GM18907 (cell line): ENCODE measurements at regions not wholly inside any gene's neighbourhood (a gene's known extent, or its start where the extent isn't known, plus 50 kb on each side); places are given as distances from the start of the nearest gene placed in this dataset.
"Not testable (repeated sequence)": the region's sequence is repeated elsewhere in the genome, so short reads cannot be mapped to it uniquely, and the experiment has no call there.

Experiments
- ATAC-seq: cut with Tn5 transposase; IDR thresholded peaks from one replicate; pipeline ENCODE4 v1.9.1; 2021; ENCODE audit warnings: mild to moderate bottlenecking, moderate library complexity; ENCODE audit not compliant: unreplicated experiment

- ATAC-seq: no peak
These were observed 894.3 kb downstream of the DIPK2A start for GRCh38 chr3:144865948-144866347.

- no peak for ATAC-seq
These were observed 894.9 kb downstream of the DIPK2A start for GRCh38 chr3:144866476-144866875.

- no peak for ATAC-seq
These were observed 896.9 kb downstream of the DIPK2A start for GRCh38 chr3:144868506-144868905.

DNA sequence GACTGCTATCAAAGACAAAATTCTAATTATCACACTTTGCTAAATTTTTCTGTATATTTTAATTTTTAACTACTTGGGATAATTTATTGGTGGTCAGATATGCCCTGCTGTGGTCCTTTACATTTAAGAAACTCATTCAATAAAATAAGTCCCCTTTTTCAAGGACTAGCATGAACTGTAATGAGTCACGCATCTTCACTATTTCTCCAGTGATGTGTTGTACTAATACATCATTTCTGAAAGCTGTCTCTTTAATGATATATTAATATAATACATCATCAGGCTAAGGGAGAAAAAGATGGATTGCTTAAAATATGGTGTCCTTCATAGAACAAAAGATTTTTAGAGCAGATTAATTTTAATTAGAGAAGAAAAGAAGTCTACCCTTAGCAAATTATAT lies 901.4 kb downstream of the DIPK2A start:
- no peak for ATAC-seq

GRCh38 chr3:144875211-144875610 lies 903.6 kb downstream of the DIPK2A start:
- ATAC-seq: no peak

DNA sequence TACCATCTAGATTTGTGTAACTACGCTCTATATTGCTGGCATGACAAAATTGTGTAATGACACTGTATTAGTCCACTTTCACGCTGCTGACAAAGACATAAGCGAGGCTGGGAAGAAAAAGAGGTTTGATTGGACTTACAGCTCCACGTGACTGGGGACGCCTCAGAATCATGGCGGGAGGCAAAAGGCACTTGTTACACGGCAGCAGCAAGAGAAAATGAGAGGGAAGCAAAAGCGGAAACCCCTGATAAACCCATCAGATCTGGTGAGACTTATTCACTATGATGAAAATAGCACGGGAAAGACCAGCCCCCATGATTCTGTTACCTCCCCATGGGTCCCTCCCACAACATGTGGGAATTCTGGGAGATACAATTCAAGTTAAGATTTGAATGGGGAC lies 905.7 kb downstream of the DIPK2A start:
- no peak for ATAC-seq

- ATAC-seq: no peak
These were observed 908.1 kb downstream of the DIPK2A start for GRCh38 chr3:144879701-144880100.

DNA sequence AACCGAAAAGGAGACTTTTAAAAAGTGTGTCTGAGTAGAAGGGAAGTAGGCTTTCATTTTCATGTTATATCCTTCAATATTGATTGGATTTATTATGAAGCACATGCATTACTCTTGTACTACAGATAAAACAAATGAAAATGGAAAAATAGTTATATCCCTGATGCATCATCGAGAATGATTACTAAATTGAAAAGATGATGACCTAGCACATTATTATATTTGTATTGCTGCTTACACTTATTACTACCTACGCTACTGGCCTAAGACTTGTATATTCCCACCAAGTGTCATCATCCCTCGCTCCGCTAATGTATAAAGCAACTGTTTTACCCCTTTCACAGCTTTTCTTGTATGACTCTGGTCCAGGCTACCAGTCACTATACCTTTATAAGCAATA lies 922.4 kb downstream of the DIPK2A start:
- ATAC-seq: no peak

- no peak for ATAC-seq
These were observed 923.0 kb downstream of the DIPK2A start for GRCh38 chr3:144894576-144894975.

DNA sequence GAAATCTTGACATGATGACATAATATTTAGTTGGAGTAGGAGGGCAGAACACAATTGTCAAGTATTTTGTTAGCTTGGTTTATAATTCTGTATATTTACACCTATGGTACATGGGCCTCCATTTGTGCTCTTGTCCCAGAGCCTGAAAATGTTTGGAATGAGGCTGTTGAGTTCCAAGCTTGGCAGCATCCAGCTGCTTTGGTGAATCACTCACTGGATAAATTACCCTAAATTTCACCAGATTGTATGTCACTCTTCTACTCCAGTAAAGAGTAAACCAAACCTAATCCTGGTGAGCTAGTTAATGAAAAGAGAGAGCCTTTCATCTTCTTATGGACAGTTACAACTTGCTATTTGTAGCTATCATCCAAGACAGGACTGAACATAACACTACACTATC lies 928.7 kb downstream of the DIPK2A start:
- ATAC-seq: no peak

DNA sequence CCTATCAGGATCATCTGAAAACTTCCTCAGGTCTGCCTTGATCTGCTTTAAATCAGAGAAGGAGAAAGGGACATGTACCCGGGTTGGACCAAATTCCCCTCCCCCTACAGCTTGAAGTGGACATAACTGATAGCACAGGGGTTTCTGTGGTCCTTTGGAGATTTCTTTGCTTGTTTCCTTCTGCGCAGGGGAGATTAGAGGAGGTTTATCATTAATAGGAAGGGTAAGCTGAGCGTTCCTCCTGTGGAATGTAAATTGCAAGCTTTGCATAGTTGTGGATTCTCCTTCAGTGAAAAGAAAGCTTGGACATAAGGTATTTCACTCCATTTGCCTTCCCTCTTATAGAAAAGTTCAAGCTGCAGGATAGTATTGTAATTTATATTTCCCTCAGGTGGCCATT lies 936.0 kb downstream of the DIPK2A start:
- ATAC-seq: not testable (repeated sequence)

- ATAC-seq: no peak
These were observed 941.3 kb downstream of the DIPK2A start for GRCh38 chr3:144912968-144913367.

GRCh38 chr3:144915202-144915601 lies 943.6 kb downstream of the DIPK2A start:
- ATAC-seq: no peak

DNA sequence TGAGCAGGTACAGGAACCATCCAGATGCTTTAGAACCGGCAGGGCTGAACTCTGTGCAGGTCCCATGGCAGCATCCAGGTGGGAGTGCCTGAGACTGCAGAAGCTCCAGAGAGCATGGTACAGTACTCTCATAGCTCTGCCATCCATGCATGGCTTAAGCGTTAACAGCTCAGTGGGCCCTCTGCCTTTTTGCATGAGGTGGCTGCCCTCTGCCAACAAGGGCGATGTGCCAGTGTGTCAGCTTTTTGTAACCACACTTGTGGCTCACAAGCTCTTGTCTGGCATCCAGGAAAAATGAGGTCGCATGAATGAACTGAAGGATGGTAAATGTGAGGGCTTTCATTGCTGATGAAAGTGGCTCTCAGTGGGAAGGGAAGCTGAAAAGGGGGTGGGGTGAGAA lies 950.1 kb downstream of the DIPK2A start:
- ATAC-seq: no peak

DNA sequence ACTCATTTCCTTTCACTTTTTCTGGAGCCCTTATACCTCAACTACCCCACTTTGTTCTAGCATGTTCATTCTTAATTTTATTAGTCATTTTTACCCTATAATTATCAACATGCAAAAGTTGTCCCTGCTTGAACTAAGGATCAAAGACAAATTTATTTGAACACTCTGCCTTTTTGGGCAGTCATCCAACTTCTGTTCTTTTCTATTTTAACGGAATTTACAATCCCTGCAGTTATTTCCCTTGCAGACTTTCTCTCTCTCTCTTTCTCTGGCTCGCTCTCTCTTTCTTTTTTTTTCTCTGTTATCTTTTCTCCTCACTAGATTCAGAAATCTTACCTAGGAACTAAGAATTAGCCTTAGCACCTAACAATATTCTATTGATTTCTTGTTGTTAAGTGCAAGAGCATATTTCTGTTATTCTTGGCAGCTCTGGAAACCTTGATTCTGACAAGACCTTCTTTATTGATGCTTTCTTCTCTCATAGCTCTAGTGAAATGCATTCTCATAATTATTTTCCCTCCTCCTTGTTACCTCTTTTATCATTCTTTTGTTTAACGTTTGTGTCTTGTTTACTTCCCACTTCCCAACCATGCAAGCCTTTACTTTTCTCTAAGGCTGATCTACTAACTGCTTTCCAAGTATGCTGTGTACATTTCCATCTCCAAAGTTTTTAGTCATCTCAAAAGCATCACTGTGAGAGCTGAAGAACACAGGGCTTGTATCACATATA lies 951.6 kb downstream of the DIPK2A start:
- no peak for ATAC-seq

DNA sequence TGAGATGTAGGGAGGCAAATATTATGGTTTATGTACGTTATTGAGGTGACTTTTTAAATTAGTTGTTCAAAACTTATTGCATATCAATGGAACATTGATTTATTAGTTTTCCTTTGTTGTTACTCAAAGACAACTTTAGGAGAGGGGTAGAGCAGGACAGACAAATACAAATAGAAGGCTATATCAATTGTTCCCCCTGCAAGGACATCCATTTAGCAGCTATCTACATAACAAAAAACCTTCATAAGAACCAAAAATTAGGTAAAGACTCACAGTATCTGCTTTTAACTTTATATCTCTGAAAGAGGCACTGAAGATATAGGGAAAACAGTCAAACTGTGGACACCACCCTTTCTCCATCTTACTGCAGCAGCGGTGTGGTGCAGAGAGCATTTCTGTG lies 958.8 kb downstream of the DIPK2A start:
- ATAC-seq: no peak

GRCh38 chr3:144931590-144931989 lies 960.0 kb downstream of the DIPK2A start:
- ATAC-seq: no peak

DNA sequence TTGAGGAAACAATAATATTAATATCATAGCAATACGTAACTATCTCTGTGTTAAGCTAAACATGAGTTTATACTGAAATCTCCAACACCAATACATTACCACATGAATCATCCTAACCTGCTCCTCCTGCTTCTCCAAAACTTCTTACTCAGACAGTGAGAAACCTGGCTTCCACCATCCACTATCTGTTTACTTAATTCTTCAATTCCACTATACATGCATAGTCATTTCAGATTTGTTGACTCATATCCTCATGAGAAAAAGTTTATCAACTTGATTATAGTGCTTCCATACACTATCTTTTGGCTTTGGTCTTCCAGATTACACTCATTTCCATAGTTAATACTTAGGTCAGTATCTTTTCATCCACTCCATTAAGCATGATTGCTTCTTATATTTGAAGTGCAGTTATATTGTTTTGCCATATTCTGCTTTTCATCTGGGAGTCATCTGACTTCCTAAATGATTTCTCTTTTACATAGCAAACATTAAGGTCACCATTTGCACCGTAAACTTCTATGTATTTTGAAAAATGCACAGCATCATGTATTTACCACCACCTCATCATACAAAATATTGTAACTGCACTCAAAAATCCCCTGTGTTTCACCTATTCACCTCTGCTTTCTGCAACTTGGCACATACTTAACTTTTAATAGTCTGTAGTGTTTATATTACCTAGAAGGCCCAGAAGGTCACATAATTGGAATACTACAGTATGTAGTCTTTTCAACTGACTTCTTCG lies 970.6 kb downstream of the DIPK2A start:
- ATAC-seq: no peak

GRCh38 chr3:144942838-144943197 lies 971.2 kb downstream of the DIPK2A start:
- no peak for ATAC-seq

- ATAC-seq: no peak
These were observed 976.3 kb downstream of the DIPK2A start for GRCh38 chr3:144947895-144948294.

- ATAC-seq: no peak
These were observed 977.1 kb downstream of the DIPK2A start for GRCh38 chr3:144948711-144949110.

DNA sequence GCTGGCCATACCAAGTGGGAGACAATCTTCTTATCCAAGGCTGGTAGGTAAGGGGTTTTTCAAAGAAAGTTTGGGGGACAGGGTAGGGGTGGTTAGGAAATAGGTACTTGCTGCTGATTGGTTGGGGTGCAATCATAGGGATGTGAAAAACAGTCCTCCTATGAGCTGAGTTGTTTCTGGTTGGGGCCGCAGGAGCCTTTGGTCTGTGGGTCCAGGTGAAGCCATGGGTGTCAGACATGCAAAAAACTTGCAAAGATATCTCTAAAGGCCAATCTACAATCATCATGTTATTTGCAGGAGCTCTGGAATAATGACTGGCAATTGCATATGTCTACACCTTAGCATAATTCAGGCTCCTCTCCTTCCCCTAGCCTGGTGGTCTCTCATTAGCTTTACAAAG lies 982.3 kb downstream of the DIPK2A start:
- no peak for ATAC-seq
